Heart right ventricle (tissue), 16 donors: ENCODE measurements at regions not wholly inside any gene's neighbourhood (a gene's known extent, or its start where the extent isn't known, plus 50 kb on each side); places are given as distances from the start of the nearest gene placed in this dataset.
A peak's percentile ranks its signal among the peaks of the same experiment; 100 is the strongest.

Experiments used
- ATAC-seq, 8 donors: fragments of 200-7000 bp; cut with Tn5 transposase; one replicate each; pipeline ENCODE4 v1.9.1; 2020; ENCODE audit warnings: mild to moderate bottlenecking in 8 of 8, moderate library complexity in 8 of 8, moderate number of reproducible peaks in 1 of 8
- DNase-seq, 2 donors: peaks; one replicate each; pipeline ENCODE4 v3.0.0-alpha.2; 2020
- H3K27ac ChIP-seq, 10 donors: fragments of 200-600 bp; sonication (generic) in 2 of 10; one replicate each; pipeline versions ENCODE4 v1.5.0 to v1.8.0; 2020 to 2022; ENCODE audit warnings: mild to moderate bottlenecking in 3 of 10
- H3K27me3 ChIP-seq, 7 donors: fragments of 200-600 bp; one replicate each; pipeline ENCODE4 v1.8.0; 2021 to 2022; ENCODE audit warnings: mild to moderate bottlenecking in 2 of 7
- H3K36me3 ChIP-seq, 9 donors: fragments of 200-600 bp; sonication (generic) in 1 of 9; one replicate each; pipeline versions ENCODE4 v1.5.0 to v1.8.0; 2020 to 2022; ENCODE audit warnings: mild to moderate bottlenecking in 2 of 9
- H3K4me1 ChIP-seq, 9 donors: fragments of 200-600 bp; sonication (generic) in 1 of 9; one replicate each; pipeline versions ENCODE4 v1.5.0 to v1.8.0; 2020 to 2022; ENCODE audit warnings: mild to moderate bottlenecking in 4 of 9
- H3K4me3 ChIP-seq, 10 donors: fragments of 200-600 bp; sonication (generic) in 2 of 10; one replicate each; pipeline versions ENCODE4 v1.5.0 to v1.8.0; 2020 to 2022; ENCODE audit warnings: mild to moderate bottlenecking in 7 of 10, moderate library complexity in 2 of 10
- H3K9me3 ChIP-seq, 11 donors: fragments of 200-600 bp in 10 of 11; sonication (generic) in 2 of 11; one replicate each; pipeline versions ENCODE4 v1.5.0 to v1.8.0; 2013 to 2022; ENCODE audit warnings: mild to moderate bottlenecking in 2 of 11, control low read depth in 1 of 11, moderate library complexity in 1 of 11
- WGBS, 2 donors: extraction: QIAGEN DNeasy Blood & Tissue Kit; methylation state at CpG; one replicate each; pipeline ENCODE4 v1.1.7; 2013; ENCODE audit warnings: inconsistent platforms in 1 of 2; 5-methylcytosine and 5-hydroxymethylcytosine counted together
- intact Hi-C, 10 donors: fragments of 100-400 bp; cut with DNase I; formaldehyde crosslinking; loops; one replicate each; pipeline versions ENCODE4 v1.11.1 to v1.14.2; 2022
- TF ChIP-seq, protein P1 (sequence below), 9 donors: fragments of 200-600 bp; sonication (generic) in 2 of 9; IDR thresholded peaks; one replicate each; pipeline versions ENCODE4 v1.5.0 to v1.8.0; 2021 to 2022; ENCODE audit warnings: antibody characterized with exemption in 9 of 9, mild to moderate bottlenecking in 5 of 9, moderate library complexity in 1 of 9
- donor health status: Arrhythmogenic right ventricular cardiomyopathy.
- donor health status: ischemic (EF 13 %, LVEDD 7.1; RV severe dilation, severe dysfunction).
- donor health status: healthy with polysubstance abuse.
- donor health status: DM: no; HTN: yes; CAD: no.
- donor health status: DM: no; HTN: no; CAD: no.
- donor health status: ischemic (EF 25% LVEDD 6.9; RV normal size, moderate dysfunction).
- donor health status: ischemic (EF 25% LVEDD 5.7; RV mildly dilated, moderate dysfunction).
- donor health status: healthy.
- donor health status: DM: yes; HTN: yes; CAD: no.
- donor health status: Ischemic cardiomyopathy.
- donor health status: ischemic (EF 35%, LVEDD 5.7; RV mildly dilated, moderate dysfunction).
- donor health status: nonischemic (EF 11% LVEDD 7.7; RV severe dilation, severe dysfunction).
- donor health status: DM: yes; HTN: yes; CAD: no.
- donor health status: PGD.
- donor health status: ischemic (EF 29% LVEDD 5.4; RV normal size, mild dysfunction).
- donor health status: nonischemic (EF 23%, LVEDD 6.1; RV moderate dilation, normal function).

DNA sequence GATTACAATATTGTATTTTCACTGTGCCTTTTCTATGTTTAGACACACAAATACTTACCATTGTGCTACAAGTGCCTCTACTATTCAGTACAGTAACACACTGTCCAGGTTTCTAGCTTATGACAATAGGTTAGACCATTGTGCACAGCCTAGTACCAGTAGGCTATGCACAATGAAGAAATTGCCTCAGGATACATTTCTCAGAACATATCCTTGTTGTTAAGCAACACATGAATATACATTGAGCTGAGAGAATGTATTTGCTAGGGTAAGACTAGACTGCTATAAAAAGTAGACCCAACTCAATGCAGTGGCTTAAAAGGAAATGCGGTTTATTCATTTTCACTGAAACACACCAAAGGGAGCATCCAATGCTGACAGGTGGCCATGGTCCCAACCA lies 285.1 kb downstream of the HS3ST3A1 start:
- DNase-seq: no peak
- no peak for ATAC-seq
- Histone ChIP-seq H3K4me3 (no peak overlapping the region), H3K27me3 (no peaks in the 10 kb centered on the region), H3K27ac (no peak overlapping the region), H3K9me3 (no peaks in the 10 kb centered on the region), H3K4me1 (peaks cover 0 to 11% (median 0%) of the 10 kb centered on the region in 9 donors), H3K36me3 (no peaks in the 10 kb centered on the region)
- 96% methylated on average over 1 of the region's 1 CpG for WGBS, 2 donors
- TF ChIP-seq, protein P1, sequence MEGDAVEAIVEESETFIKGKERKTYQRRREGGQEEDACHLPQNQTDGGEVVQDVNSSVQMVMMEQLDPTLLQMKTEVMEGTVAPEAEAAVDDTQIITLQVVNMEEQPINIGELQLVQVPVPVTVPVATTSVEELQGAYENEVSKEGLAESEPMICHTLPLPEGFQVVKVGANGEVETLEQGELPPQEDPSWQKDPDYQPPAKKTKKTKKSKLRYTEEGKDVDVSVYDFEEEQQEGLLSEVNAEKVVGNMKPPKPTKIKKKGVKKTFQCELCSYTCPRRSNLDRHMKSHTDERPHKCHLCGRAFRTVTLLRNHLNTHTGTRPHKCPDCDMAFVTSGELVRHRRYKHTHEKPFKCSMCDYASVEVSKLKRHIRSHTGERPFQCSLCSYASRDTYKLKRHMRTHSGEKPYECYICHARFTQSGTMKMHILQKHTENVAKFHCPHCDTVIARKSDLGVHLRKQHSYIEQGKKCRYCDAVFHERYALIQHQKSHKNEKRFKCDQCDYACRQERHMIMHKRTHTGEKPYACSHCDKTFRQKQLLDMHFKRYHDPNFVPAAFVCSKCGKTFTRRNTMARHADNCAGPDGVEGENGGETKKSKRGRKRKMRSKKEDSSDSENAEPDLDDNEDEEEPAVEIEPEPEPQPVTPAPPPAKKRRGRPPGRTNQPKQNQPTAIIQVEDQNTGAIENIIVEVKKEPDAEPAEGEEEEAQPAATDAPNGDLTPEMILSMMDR (IDR thresholded peaks at IDR 0.05): no peak
- intact Hi-C loops: no loop called here

- ATAC-seq (no peak), DNase-seq (no peak)
- peaks cover 0 to 3% (median 0%) of the 10 kb centered on the region in 7 donors for H3K27me3 ChIP-seq
- H3K36me3 ChIP-seq: no peaks in the 10 kb centered on the region
- no peak overlapping the region for H3K27ac ChIP-seq
- H3K9me3 ChIP-seq: peaks cover 0 to 22% (median 0%) of the 10 kb centered on the region in 11 donors
- no peaks in the 10 kb centered on the region for H3K4me1 ChIP-seq
- intact Hi-C loops: no loop called here
- TF ChIP-seq, protein P1 (IDR thresholded peaks at IDR 0.05): no peak
- WGBS, 2 donors: 89 to 98% methylated on average over 1 of the region's 1 CpG
- no peak overlapping the region for H3K4me3 ChIP-seq
Observed at GRCh38 chr17:13311306-13311705, 290.4 kb downstream of the HS3ST3A1 start.

DNA sequence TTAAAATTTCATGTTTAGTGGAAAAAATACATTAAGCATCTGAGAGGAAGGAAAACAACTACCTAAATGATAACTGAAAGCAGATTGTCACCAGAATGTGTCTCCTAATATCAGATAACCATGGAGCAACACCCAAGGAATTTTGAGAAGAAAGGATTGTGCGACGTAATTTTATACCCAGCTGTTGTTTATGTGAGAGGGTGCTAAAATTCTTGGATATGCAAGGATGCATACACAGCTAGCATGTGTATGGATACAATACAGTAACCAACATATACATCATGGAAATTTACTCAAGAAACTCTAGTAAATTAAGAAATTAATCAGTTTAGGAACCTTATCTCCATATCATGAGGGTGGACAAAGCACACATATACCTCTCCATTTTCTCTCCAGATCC lies 290.9 kb downstream of the HS3ST3A1 start:
- no peak for DNase-seq
- peaks cover 0 to 3% (median 0%) of the 10 kb centered on the region in 7 donors for H3K27me3 ChIP-seq
- no peaks in the 10 kb centered on the region for H3K36me3 ChIP-seq
- no peak overlapping the region for H3K4me3 ChIP-seq
- peaks cover 0 to 24% (median 0%) of the 10 kb centered on the region in 11 donors for H3K9me3 ChIP-seq
- intact Hi-C loops: no loop called here
- 0 to 50% methylated on average over 2 of the region's 2 CpGs for WGBS, 2 donors
- ATAC-seq: no peak
- TF ChIP-seq, protein P1 (IDR thresholded peaks at IDR 0.05): no peak
- no peaks in the 10 kb centered on the region for H3K4me1 ChIP-seq
- no peak overlapping the region for H3K27ac ChIP-seq

DNA sequence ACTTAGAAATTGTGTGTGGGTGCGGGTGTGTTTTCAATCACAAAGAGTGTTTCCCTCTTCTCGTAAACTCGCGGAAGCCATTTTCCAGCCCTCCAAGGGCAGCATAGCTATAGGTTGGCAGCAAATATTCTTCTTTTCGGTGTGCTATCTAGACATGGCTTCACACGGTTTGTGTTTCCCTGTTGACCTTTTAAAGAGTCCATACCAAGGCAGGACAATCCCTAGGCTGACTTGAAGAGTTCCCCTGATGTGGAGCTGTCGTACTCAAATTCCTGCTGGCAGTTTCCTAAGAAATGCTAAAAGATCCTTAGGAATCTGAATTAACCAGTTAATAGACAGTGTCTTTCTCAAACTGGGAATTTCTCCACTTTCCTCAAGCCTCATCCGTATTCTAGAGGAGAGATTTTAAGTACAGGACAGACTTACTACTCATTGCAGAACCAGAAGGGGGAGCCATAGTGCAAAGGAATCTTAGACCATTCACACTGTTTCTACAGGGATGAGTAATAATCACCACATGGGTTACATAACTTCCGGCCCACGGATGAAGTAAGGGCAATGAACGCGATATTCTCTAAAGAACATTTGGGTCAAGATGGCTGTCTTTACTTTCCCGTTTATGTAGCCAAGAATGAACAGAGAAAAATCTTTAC lies 288.6 kb upstream of the ELAC2 start:
- ATAC-seq: peak in 1 of 8 donors; percentile 50
- DNase-seq: peak in 1 of 2 donors; percentile 25
- Histone ChIP-seq H3K27me3 (peaks cover 0 to 8% (median 0%) of the 10 kb centered on the region in 7 donors), H3K27ac (no peak overlapping the region), H3K4me3 (no peak overlapping the region), H3K4me1 (no peaks in the 10 kb centered on the region), H3K36me3 (no peaks in the 10 kb centered on the region), H3K9me3 (peaks cover 0 to 24% (median 0%) of the 10 kb centered on the region in 11 donors)
- TF ChIP-seq, protein P1 (IDR thresholded peaks at IDR 0.05): peak in 8 of 9 donors; percentile 15 to 61 (median 40)
- 48 to 61% methylated on average over 13 of the region's 13 CpGs for WGBS, 2 donors
- intact Hi-C loops: no loop called here
